IMR-90 (cell line): ENCODE measurements at regions not wholly inside any gene's neighbourhood (a gene's known extent, or its start where the extent isn't known, plus 50 kb on each side); places are given as distances from the start of the nearest gene placed in this dataset.

ENCODE experiments used
- ATAC-seq: fragments of 200-7000 bp; cut with Tn5 transposase; 2 replicates; pipeline ENCODE4 v1.9.1; 2020; ENCODE audit warnings: low read depth, mild to moderate bottlenecking, moderate library complexity
- BruUV-seq: library from RNA; stranded (reverse); fragments of 400-500 nt; replicated peaks from 2 replicates; lab custom pipeline; 2021; lab: Mats Ljungman, UMichigan
- CTCF ChIA-PET: fragments of 300-600 bp; formaldehyde crosslinking; extraction: SDS; loops from one replicate; lab custom pipeline; 2021; ENCODE audit warnings: antibody characterized with exemption; lab: Yijun Ruan, JAX
- POLR2A ChIA-PET: fragments of 300-600 bp; sonication (Branson Sonifier 250); formaldehyde crosslinking; loops from one replicate; lab custom pipeline; 2022; ENCODE audit warnings: antibody characterized with exemption; ENCODE audit not compliant: unreplicated experiment; lab: Charles Lee
- DNase-seq: peaks from one replicate; pipeline ENCODE4 v3.0.0; 2013
- H2AFZ ChIP-seq: replicated peaks from 2 replicates; pipeline ENCODE3; 2013; ENCODE audit warnings: low read length, mild to moderate bottlenecking; ENCODE audit not compliant: poor library complexity
- H2AK5ac ChIP-seq: 2 replicates; pipeline ENCODE4 v1.6.1; 2013; ENCODE audit warnings: low read depth, low read length, inconsistent platforms
- H2AK9ac ChIP-seq: replicated peaks from 2 replicates; pipeline ENCODE3; 2013; ENCODE audit warnings: mild to moderate bottlenecking, low read depth, low read length, moderate library complexity; ENCODE audit not compliant: poor library complexity
- H2BK120ac ChIP-seq: 2 replicates; pipeline ENCODE4 v1.6.1; 2013; ENCODE audit warnings: low read depth, low read length, inconsistent platforms
- H2BK15ac ChIP-seq: 3 replicates; pipeline ENCODE4 v1.6.1; 2013; ENCODE audit warnings: low read depth, low read length, inconsistent platforms
- H2BK20ac ChIP-seq: 2 replicates; pipeline ENCODE4 v1.6.1; 2013; ENCODE audit warnings: low read depth, mild to moderate bottlenecking, inconsistent platforms, low read length, moderate library complexity
- H2BK5ac ChIP-seq: 2 replicates; pipeline ENCODE4 v1.6.1; 2013; ENCODE audit warnings: mild to moderate bottlenecking, low read depth, low read length, inconsistent platforms; ENCODE audit not compliant: poor library complexity, severe bottlenecking
- H3K14ac ChIP-seq: replicated peaks from 2 replicates; pipeline ENCODE4 v1.6.1; 2013; ENCODE audit warnings: low read depth, low read length, inconsistent platforms
- H3K18ac ChIP-seq: 2 replicates; pipeline ENCODE4 v1.6.1; 2013; ENCODE audit warnings: low read depth, low read length, control low read depth
- H3K23ac ChIP-seq: 2 replicates; pipeline ENCODE4 v1.6.1; 2013; ENCODE audit warnings: low read depth, low read length, inconsistent platforms
- H3K27ac ChIP-seq: 2 replicates; pipeline ENCODE4 v1.5.1; 2013; ENCODE audit warnings: mild to moderate bottlenecking, control low read depth, low read length; ENCODE audit not compliant: insufficient read depth
- H3K27me3 ChIP-seq: 2 replicates; pipeline ENCODE4 v1.6.1; 2013; ENCODE audit warnings: low read length; ENCODE audit not compliant: control insufficient read depth, insufficient read depth
- H3K36me3 ChIP-seq: 2 replicates; pipeline ENCODE4 v1.6.1; 2013; ENCODE audit warnings: low read length, mixed read lengths; ENCODE audit not compliant: control insufficient read depth, insufficient read depth
- H3K4ac ChIP-seq: 2 replicates; pipeline ENCODE4 v1.6.1; 2013; ENCODE audit warnings: low read depth, low read length, inconsistent platforms
- H3K4me1 ChIP-seq: 2 replicates; pipeline ENCODE4 v1.6.1; 2013; ENCODE audit warnings: low read length, mixed read lengths; ENCODE audit not compliant: control insufficient read depth, insufficient read depth
- H3K4me2 ChIP-seq: 2 replicates; pipeline ENCODE4 v1.6.1; 2013; ENCODE audit warnings: low read depth, mild to moderate bottlenecking, control low read depth, low read length, moderate library complexity
- H3K4me3 ChIP-seq: 2 replicates; pipeline ENCODE4 v1.5.1; 2013; ENCODE audit warnings: low read depth, mild to moderate bottlenecking, control low read depth, low read length, moderate library complexity; ENCODE audit not compliant: insufficient read depth
- H3K56ac ChIP-seq: 2 replicates; pipeline ENCODE4 v1.6.1; 2013; ENCODE audit warnings: low read length, inconsistent platforms; ENCODE audit not compliant: insufficient read depth; ENCODE audit errors: extremely low read depth
- H3K79me1 ChIP-seq, 2 experiments: 2 replicates each; pipeline ENCODE4 v1.6.1; 2013; ENCODE audit warnings: low read length in 2 of 2, inconsistent platforms in 1 of 2, low read depth in 1 of 2
- H3K9ac ChIP-seq: 2 replicates; pipeline ENCODE4 v1.6.1; 2013; ENCODE audit warnings: low read depth, low read length, control low read depth
- H3K9me1 ChIP-seq: 2 replicates; pipeline ENCODE4 v1.6.1; 2013; ENCODE audit warnings: low read length, inconsistent platforms; ENCODE audit not compliant: insufficient read depth
- H3K9me3 ChIP-seq: 2 replicates; pipeline ENCODE4 v1.6.1; 2013; ENCODE audit warnings: low read length; ENCODE audit not compliant: control insufficient read depth, insufficient read depth
- H4K20me1 ChIP-seq: 2 replicates; pipeline ENCODE4 v1.6.1; 2013; ENCODE audit warnings: low read length, inconsistent platforms; ENCODE audit not compliant: insufficient read depth
- H4K5ac ChIP-seq: 2 replicates; pipeline ENCODE4 v1.6.1; 2013; ENCODE audit warnings: mild to moderate bottlenecking, low read depth, low read length, control low read depth
- H4K8ac ChIP-seq, 2 experiments: 2 replicates each; pipeline ENCODE4 v1.6.1; 2013; ENCODE audit warnings: low read depth in 2 of 2, low read length in 2 of 2, control low read depth in 1 of 2, inconsistent platforms in 1 of 2
- H4K91ac ChIP-seq: 2 replicates; pipeline ENCODE4 v1.6.1; 2013; ENCODE audit warnings: low read depth, low read length, inconsistent platforms; ENCODE audit not compliant: insufficient read depth
- BHLHE40 ChIP-seq: fragments of 150-350 bp; IDR thresholded peaks from 2 replicates; pipeline ENCODE4 v1.6.1; 2016; ENCODE audit warnings: mild to moderate bottlenecking, low read depth, low read length
- MAFK ChIP-seq: IDR thresholded peaks from 2 replicates; pipeline ENCODE4 v1.6.1; 2012; ENCODE audit warnings: low read depth, low read length, improper control_type of control experiment
- MXI1 ChIP-seq: IDR thresholded peaks from 2 replicates; pipeline ENCODE4 v1.6.1; 2012; ENCODE audit warnings: low read depth, mild to moderate bottlenecking, low read length, moderate library complexity, borderline replicate concordance
- RAD21 ChIP-seq: IDR thresholded peaks from 2 replicates; pipeline ENCODE4 v1.6.1; 2012; ENCODE audit warnings: low read length, improper control_type of control experiment
- RCOR1 ChIP-seq: IDR thresholded peaks from 2 replicates; pipeline ENCODE4 v1.6.1; 2012; ENCODE audit warnings: mild to moderate bottlenecking, low read length, improper control_type of control experiment; ENCODE audit not compliant: insufficient replicate concordance
- RFX5 ChIP-seq: IDR thresholded peaks from 2 replicates; pipeline ENCODE4 v1.8.0; 2012; ENCODE audit warnings: low read depth, mild to moderate bottlenecking, low read length, moderate library complexity
- SMC3 ChIP-seq: fragments of 150-350 bp; IDR thresholded peaks from 2 replicates; pipeline ENCODE4 v1.6.1; 2016; ENCODE audit warnings: low read depth, mild to moderate bottlenecking, antibody characterized with exemption, low read length, moderate library complexity
- WGBS, 2 experiments: methylation state at CpG; one replicate each; pipeline versions ENCODE4 v1.1.5 to v1.1.7; 2013; ENCODE audit warnings: missing lambda C conversion rate in 2 of 2; ENCODE audit not compliant: insufficient read length in 1 of 2; ENCODE audit errors: extremely low coverage in 2 of 2; 5-methylcytosine and 5-hydroxymethylcytosine counted together
- dilution Hi-C: fragments of 300-500 bp; cut with HindIII; formaldehyde crosslinking; loops from one replicate; pipeline ENCODE4 v1.14.3; 2018; ENCODE audit warnings: low sequenced_read_pairs; ENCODE audit not compliant: unreplicated experiment
- in situ Hi-C: fragments of 300-500 bp; cut with MboI; formaldehyde crosslinking; loops from 3 replicates; pipeline ENCODE4 v1.14.3; 2019; ENCODE audit warnings: low sequenced_read_pairs, inconsistent platforms, mixed read lengths
- intact Hi-C: fragments of 100-400 bp; cut with micrococcal nuclease; formaldehyde crosslinking; loops from 2 replicates; pipeline ENCODE4 v1.10.0; 2022
- TF ChIP-seq, protein P1 (sequence below): conservative IDR thresholded peaks from 2 replicates; pipeline ENCODE4 v1.5.1; 2012; ENCODE audit warnings: mild to moderate bottlenecking, low read depth, low read length, improper control_type of control experiment

GRCh38 chrX:42149281-42149680 is 225.9 kb upstream of the CASK start:
- no peak overlapping the region for H2AK9ac ChIP-seq
- no peak overlapping the region for H3K56ac ChIP-seq
- no peaks in the 10 kb centered on the region for H3K9me3 ChIP-seq
- no peak overlapping the region for H3K23ac ChIP-seq
- H3K18ac ChIP-seq, result no peak overlapping the region
- dilution Hi-C loops, result no loop called here
- H3K4me2 ChIP-seq, result no peak overlapping the region
- H2AFZ ChIP-seq, result no peak overlapping the region
- no TSS peak for BruUV-seq
- H3K36me3 ChIP-seq, result no peaks in the 10 kb centered on the region
- no peak overlapping the region for H3K9ac ChIP-seq
- no peak overlapping the region for H4K8ac ChIP-seq
- no peak for ATAC-seq
- no peak overlapping the region for H4K5ac ChIP-seq
- no peaks in the 10 kb centered on the region for H4K20me1 ChIP-seq
- POLR2A ChIA-PET, result no interaction called here
- H2BK120ac ChIP-seq, result no peak overlapping the region
- in situ Hi-C loops, result no loop called here
- CTCF ChIA-PET, result no interaction called here
- H3K27me3 ChIP-seq, result peaks cover 7% of the 10 kb centered on the region
- H3K4ac ChIP-seq, result no peak overlapping the region
- intact Hi-C loops, result no loop called here
- H3K27ac ChIP-seq, result no peak overlapping the region
- no peaks in the 10 kb centered on the region for H3K4me1 ChIP-seq
- H2BK15ac ChIP-seq, result no peak overlapping the region
- DNase-seq, result no peak
- no peak overlapping the region for H2BK20ac ChIP-seq
- no peak for TF ChIP-seq RFX5
- TF ChIP-seq BHLHE40, result no peak
- TF ChIP-seq MAFK, result no peak
- no peak for TF ChIP-seq SMC3
- TF ChIP-seq RCOR1, result no peak
- TF ChIP-seq, protein P1, sequence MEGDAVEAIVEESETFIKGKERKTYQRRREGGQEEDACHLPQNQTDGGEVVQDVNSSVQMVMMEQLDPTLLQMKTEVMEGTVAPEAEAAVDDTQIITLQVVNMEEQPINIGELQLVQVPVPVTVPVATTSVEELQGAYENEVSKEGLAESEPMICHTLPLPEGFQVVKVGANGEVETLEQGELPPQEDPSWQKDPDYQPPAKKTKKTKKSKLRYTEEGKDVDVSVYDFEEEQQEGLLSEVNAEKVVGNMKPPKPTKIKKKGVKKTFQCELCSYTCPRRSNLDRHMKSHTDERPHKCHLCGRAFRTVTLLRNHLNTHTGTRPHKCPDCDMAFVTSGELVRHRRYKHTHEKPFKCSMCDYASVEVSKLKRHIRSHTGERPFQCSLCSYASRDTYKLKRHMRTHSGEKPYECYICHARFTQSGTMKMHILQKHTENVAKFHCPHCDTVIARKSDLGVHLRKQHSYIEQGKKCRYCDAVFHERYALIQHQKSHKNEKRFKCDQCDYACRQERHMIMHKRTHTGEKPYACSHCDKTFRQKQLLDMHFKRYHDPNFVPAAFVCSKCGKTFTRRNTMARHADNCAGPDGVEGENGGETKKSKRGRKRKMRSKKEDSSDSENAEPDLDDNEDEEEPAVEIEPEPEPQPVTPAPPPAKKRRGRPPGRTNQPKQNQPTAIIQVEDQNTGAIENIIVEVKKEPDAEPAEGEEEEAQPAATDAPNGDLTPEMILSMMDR, result no peak
- no peak for TF ChIP-seq MXI1
- no peak for TF ChIP-seq RAD21
- no peaks in the 10 kb centered on the region for H3K79me1 ChIP-seq
- H3K9me1 ChIP-seq, result no peaks in the 10 kb centered on the region
- WGBS, 2 experiments, result no CpG with 5 or more reads among the region's 2 CpGs
- H3K4me3 ChIP-seq, result no peak overlapping the region
- H4K91ac ChIP-seq, result no peak overlapping the region
- H2AK5ac ChIP-seq, result no peak overlapping the region
- no peak overlapping the region for H2BK5ac ChIP-seq
- no peak overlapping the region for H3K14ac ChIP-seq
